ENCODE measurements at regions not wholly inside any gene's neighbourhood (a gene's known extent, or its start where the extent isn't known, plus 50 kb on each side); places are given as distances from the start of the nearest gene placed in this dataset.
"Not testable (repeated sequence)": the region's sequence is repeated elsewhere in the genome, so short reads cannot be mapped to it uniquely, and the experiment has no call there.

- not testable (repeated sequence) for DNase-seq (ENCODE audit: low read depth)
Measured at GRCh38 chr20:47903009-47903408, 117.7 kb upstream of the SULF2 start.

- DNase-seq (ENCODE audit: low read depth), result not testable (repeated sequence)
Measured at GRCh38 chr20:47899313-47899712, 114.0 kb upstream of the SULF2 start.

GRCh38 chr20:47897461-47897860 is 112.2 kb upstream of the SULF2 start:
- no peak for DNase-seq (ENCODE audit: low read depth)

GRCh38 chr20:47892681-47893080 is 107.4 kb upstream of the SULF2 start:
- DNase-seq (ENCODE audit: low read depth), result not testable (repeated sequence)

GRCh38 chr20:47890708-47891107 is 105.4 kb upstream of the SULF2 start:
- not testable (repeated sequence) for DNase-seq (ENCODE audit: low read depth)

GRCh38 chr20:47889751-47890150 is 104.5 kb upstream of the SULF2 start:
- DNase-seq (ENCODE audit: low read depth), result not testable (repeated sequence)

- DNase-seq (ENCODE audit: low read depth), result no peak
Measured at GRCh38 chr20:47888351-47888750, 103.1 kb upstream of the SULF2 start.

GRCh38 chr20:47887477-47888080 is 102.3 kb upstream of the SULF2 start:
- no peak for DNase-seq (ENCODE audit: low read depth)

GRCh38 chr20:47887064-47887463 is 101.8 kb upstream of the SULF2 start:
- DNase-seq (ENCODE audit: low read depth), result no peak

GRCh38 chr20:47886454-47887041 is 101.3 kb upstream of the SULF2 start:
- DNase-seq (ENCODE audit: low read depth), result no peak

- no peak for DNase-seq (ENCODE audit: low read depth)
Measured at GRCh38 chr20:47885909-47886453, 100.7 kb upstream of the SULF2 start.

GRCh38 chr20:47883940-47884339 is 98.7 kb upstream of the SULF2 start:
- DNase-seq (ENCODE audit: low read depth), result not testable (repeated sequence)

- no peak for DNase-seq (ENCODE audit: low read depth)
Measured at GRCh38 chr20:47883186-47883585, 97.9 kb upstream of the SULF2 start.

GRCh38 chr20:47879771-47880170 is 94.5 kb upstream of the SULF2 start:
- no peak for DNase-seq (ENCODE audit: low read depth)

- peak; percentile 34 for DNase-seq (ENCODE audit: low read depth)
Measured at GRCh38 chr20:47878601-47879027, 93.3 kb upstream of the SULF2 start.

- no peak for DNase-seq (ENCODE audit: low read depth)
Measured at GRCh38 chr20:47876311-47877088, 91.2 kb upstream of the SULF2 start.

GRCh38 chr20:47875297-47876025 is 90.2 kb upstream of the SULF2 start:
- DNase-seq (ENCODE audit: low read depth), result peak; percentile 25

GRCh38 chr20:47872341-47872740 is 87.1 kb upstream of the SULF2 start:
- peak; percentile 27 for DNase-seq (ENCODE audit: low read depth)

GRCh38 chr20:47870475-47870874 is 85.2 kb upstream of the SULF2 start:
- DNase-seq (ENCODE audit: low read depth), result no peak

- DNase-seq (ENCODE audit: low read depth), result no peak
Measured at GRCh38 chr20:47868744-47869143, 83.5 kb upstream of the SULF2 start.

- DNase-seq (ENCODE audit: low read depth), result no peak
Measured at GRCh38 chr20:47868236-47868635, 83.0 kb upstream of the SULF2 start.

- DNase-seq (ENCODE audit: low read depth), result no peak
Measured at GRCh38 chr20:47867831-47868230, 82.5 kb upstream of the SULF2 start.
